ENCODE measurements at regions not wholly inside any gene's neighbourhood (a gene's known extent, or its start where the extent isn't known, plus 50 kb on each side); places are given as distances from the start of the nearest gene placed in this dataset.
A peak's percentile ranks its signal among the peaks of the same experiment; 100 is the strongest.

DNA sequence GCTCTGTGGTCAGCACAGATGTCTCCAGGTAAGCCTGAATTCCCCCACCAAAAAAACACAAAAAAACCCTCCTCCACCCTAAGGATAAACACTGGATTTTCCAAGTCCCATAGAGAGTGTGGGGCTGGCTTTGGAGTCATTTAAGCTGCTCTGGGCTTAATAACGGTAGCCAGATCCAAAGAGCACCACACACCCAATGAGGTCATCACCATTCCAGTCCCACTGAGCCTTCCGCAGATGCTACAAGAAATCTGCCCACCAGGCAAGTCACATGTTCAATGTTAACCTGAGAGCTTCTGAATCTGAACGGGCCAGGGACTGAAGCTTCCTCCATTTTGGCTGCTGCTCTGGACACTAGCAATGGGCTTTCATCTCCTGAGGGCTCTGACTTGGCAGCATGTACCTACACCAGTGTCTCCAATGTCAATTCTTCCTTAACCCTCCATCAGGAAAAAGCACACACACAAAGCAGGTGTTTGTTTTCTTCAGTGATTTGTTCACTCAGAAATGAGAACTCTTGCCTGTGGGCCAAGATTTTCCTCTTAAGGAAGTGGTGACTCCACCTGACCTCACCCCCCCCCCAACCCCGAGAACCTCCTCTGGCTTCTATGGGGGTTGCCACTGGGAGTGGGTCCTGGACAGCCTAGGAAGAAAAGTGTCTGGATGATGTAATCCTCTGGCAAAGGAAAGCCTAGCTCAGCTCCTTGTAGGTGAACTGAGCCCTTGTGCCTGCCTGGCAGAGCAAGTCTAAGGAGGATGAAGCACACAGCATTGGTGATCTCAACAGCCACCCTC, 220.1 kb downstream of the FOXL1 start:
- 51% methylated on average over 4 of the region's 4 CpGs for WGBS (ENCODE audit: missing lambda C conversion rate)
- Histone ChIP-seq H3K4me3 (no peak overlapping the region), H3K4me1 (peaks cover 6% of the 10 kb centered on the region; the same call in 1 of the 3 replicates), H3K9me3 (no peaks in the 10 kb centered on the region), H3K27ac (0 out of 6 replicates have a peak overlapping the region, but pooled peaks of 1 of the 2 experiments have one; percentile 15), H3K4me2 (no peak overlapping the region)
- no peak for FAIRE-seq
- no peak for TF ChIP-seq BCL3 (IDR thresholded peaks at IDR 0.05)
- no peak for TF ChIP-seq RCOR1 (IDR thresholded peaks at IDR 0.05; ENCODE audit: low read depth, low read length)
- TF ChIP-seq POLR2AphosphoS2 (conservative IDR thresholded peaks at IDR 0.05; ENCODE audit: low read length): no peak
- TF ChIP-seq FOXS1 (CRISPR knock-in tag; IDR thresholded peaks at IDR 0.05): no peak
- TF ChIP-seq EHMT2 (IDR thresholded peaks at IDR 0.05; ENCODE audit: low read depth): no peak
- no peak for TF ChIP-seq EP300 (IDR thresholded peaks at IDR 0.05)
- TF ChIP-seq SMC3 (IDR thresholded peaks at IDR 0.05): no peak
- no peak for TF ChIP-seq FOSB (CRISPR knock-in tag; IDR thresholded peaks at IDR 0.05)
- no peak for TF ChIP-seq MAFK (IDR thresholded peaks at IDR 0.05; ENCODE audit: partially characterized antibody)
- TF ChIP-seq CTCF (IDR thresholded peaks at IDR 0.05): no peak
- no peak for TF ChIP-seq GATA3 (IDR thresholded peaks at IDR 0.05; ENCODE audit: borderline replicate concordance)
- no peak for DNase-seq (ENCODE audit: low read depth in 1 of 2, low spot score in 1 of 2)
- POLR2A ChIA-PET: no interaction called here
- no peak for ATAC-seq
- CTCF ChIA-PET: interaction anchor here (1.0 to 1.4 kb wide), 4 partner anchors 9 to 234 kb away, joined by 3 to 5 read pairs (median 4); no protein-coding TSS in a partner anchor

- no peak overlapping the region for H3K4me3 ChIP-seq
- FAIRE-seq (no peak), ATAC-seq (no peak), DNase-seq (ENCODE audit: low read depth in 1 of 2, low spot score in 1 of 2) (no peak)
- 40% methylated on average over 4 of the region's 4 CpGs for WGBS (ENCODE audit: missing lambda C conversion rate)
- H3K9me3 ChIP-seq: no peaks in the 10 kb centered on the region
- POLR2A ChIA-PET: no interaction called here
- TF ChIP-seq CHD2 (IDR thresholded peaks at IDR 0.05; ENCODE audit: low read length, partially characterized antibody) (no peak), HEYL (CRISPR knock-in tag; IDR thresholded peaks at IDR 0.05) (no peak), ZFP36 (IDR thresholded peaks at IDR 0.05; ENCODE audit: borderline replicate concordance, partially characterized antibody) (no peak), MYC (IDR thresholded peaks at IDR 0.05; ENCODE audit: borderline replicate concordance, low read length) (no peak), ELK1 (IDR thresholded peaks at IDR 0.05; ENCODE audit: low read depth, low read length) (no peak), EP300 (IDR thresholded peaks at IDR 0.05) (no peak), HOXB5 (CRISPR knock-in tag; IDR thresholded peaks at IDR 0.05) (no peak)
- CTCF ChIA-PET: interaction anchor here (1.0 to 1.4 kb wide), 3 partner anchors 8 to 235 kb away, joined by 3 to 5 read pairs (median 5); no protein-coding TSS in a partner anchor
- no peak overlapping the region for H3K4me2 ChIP-seq
- H3K27ac ChIP-seq: no peak overlapping the region
- H3K4me1 ChIP-seq: peaks cover 6% of the 10 kb centered on the region; the same call in 1 of the 3 replicates
These were observed 221.0 kb downstream of the FOXL1 start for GRCh38 chr16:86799367-86799766.

DNA sequence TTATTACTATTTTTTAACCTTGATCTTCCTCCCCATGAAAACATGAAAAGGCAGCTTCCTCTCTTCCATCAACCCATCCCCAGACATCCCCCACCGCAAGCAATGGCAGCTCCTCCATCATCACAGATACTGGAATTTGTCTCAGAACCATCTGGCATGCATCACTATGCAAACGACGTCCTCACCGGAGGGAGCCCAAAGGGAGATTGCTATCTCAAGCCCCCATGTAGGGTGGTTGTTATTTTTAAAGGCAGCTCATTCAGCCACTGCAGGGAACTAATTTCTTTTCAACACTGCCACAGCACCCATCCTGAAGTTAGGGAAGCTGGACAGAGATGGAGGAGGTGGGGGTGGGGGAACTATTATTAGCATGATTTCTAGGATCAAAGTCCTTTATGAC, 222.5 kb downstream of the FOXL1 start:
- DNase-seq (ENCODE audit: low read depth in 1 of 2, low spot score in 1 of 2) (no peak), ATAC-seq (no peak), FAIRE-seq (no peak)
- H3K27ac ChIP-seq: no peak overlapping the region
- ChIA-PET CTCF (interaction anchor here (0.6 to 1.3 kb wide), 5 partner anchors 39 to 262 kb away, joined by 3 to 4 read pairs (median 3); no protein-coding TSS in a partner anchor), POLR2A (no interaction called here)
- peaks cover 6% of the 10 kb centered on the region; the same call in 1 of the 3 replicates for H3K4me1 ChIP-seq
- 53% methylated on average over 4 of the region's 4 CpGs for WGBS (ENCODE audit: missing lambda C conversion rate)
- no peak overlapping the region for H3K4me2 ChIP-seq
- no peak for TF ChIP-seq RCOR1 (IDR thresholded peaks at IDR 0.05; ENCODE audit: low read depth, low read length)
- TF ChIP-seq, protein P1, sequence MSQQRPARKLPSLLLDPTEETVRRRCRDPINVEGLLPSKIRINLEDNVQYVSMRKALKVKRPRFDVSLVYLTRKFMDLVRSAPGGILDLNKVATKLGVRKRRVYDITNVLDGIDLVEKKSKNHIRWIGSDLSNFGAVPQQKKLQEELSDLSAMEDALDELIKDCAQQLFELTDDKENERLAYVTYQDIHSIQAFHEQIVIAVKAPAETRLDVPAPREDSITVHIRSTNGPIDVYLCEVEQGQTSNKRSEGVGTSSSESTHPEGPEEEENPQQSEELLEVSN (IDR thresholded peaks at IDR 0.05; ENCODE audit: borderline replicate concordance, low read depth): no peak
- no peak for TF ChIP-seq CEBPB (IDR thresholded peaks at IDR 0.05)
- TF ChIP-seq EP300 (IDR thresholded peaks at IDR 0.05): no peak
- no peak for TF ChIP-seq KDM1A (IDR thresholded peaks at IDR 0.05; ENCODE audit: low read depth)
- no peak for TF ChIP-seq MYC (IDR thresholded peaks at IDR 0.05; ENCODE audit: borderline replicate concordance, low read length)
- no peak for TF ChIP-seq HOXB5 (CRISPR knock-in tag; IDR thresholded peaks at IDR 0.05)
- TF ChIP-seq ZNF302 (CRISPR knock-in tag; IDR thresholded peaks at IDR 0.05): no peak
- TF ChIP-seq ZFP36 (IDR thresholded peaks at IDR 0.05; ENCODE audit: borderline replicate concordance, partially characterized antibody): no peak
- no peak for TF ChIP-seq MAFK (IDR thresholded peaks at IDR 0.05; ENCODE audit: partially characterized antibody)
- TF ChIP-seq JUN (IDR thresholded peaks at IDR 0.05): no peak
- TF ChIP-seq HOXB13 (CRISPR knock-in tag; IDR thresholded peaks at IDR 0.05; ENCODE audit: low read depth): no peak
- no peak for TF ChIP-seq ZSCAN20 (CRISPR knock-in tag; IDR thresholded peaks at IDR 0.05)
- TF ChIP-seq EHMT2 (IDR thresholded peaks at IDR 0.05; ENCODE audit: low read depth): no peak
- TF ChIP-seq FOSB (CRISPR knock-in tag; IDR thresholded peaks at IDR 0.05): no peak
- TF ChIP-seq GATA3 (IDR thresholded peaks at IDR 0.05; ENCODE audit: borderline replicate concordance): no peak
- H3K9me3 ChIP-seq: no peaks in the 10 kb centered on the region
- no peak overlapping the region for H3K4me3 ChIP-seq

All from A549 (cell line).